Activated CD8-positive, alpha-beta T cell treated with anti-CD3 and anti-CD28 coated beads for 36 hours (primary cell): ENCODE measurements at regions not wholly inside any gene's neighbourhood (a gene's known extent, or its start where the extent isn't known, plus 50 kb on each side); places are given as distances from the start of the nearest gene placed in this dataset.

Experiments
- ATAC-seq: fragments of 200-7000 bp; cut with Tn5 transposase; one replicate; pipeline ENCODE4 v1.10.0; 2021; ENCODE audit warnings: mild to moderate bottlenecking, moderate library complexity
- CTCF ChIA-PET: fragments of 350-600 bp; sonication (Branson Sonifier 250); formaldehyde crosslinking; loops from one replicate; lab custom pipeline; 2021; ENCODE audit warnings: antibody characterized with exemption; lab: Charles Lee
- POLR2A ChIA-PET: fragments of 350-600 bp; sonication (Branson Sonifier 250); formaldehyde crosslinking; loops from one replicate; lab custom pipeline; 2021; ENCODE audit warnings: antibody characterized with exemption; lab: Charles Lee
- DNase-seq: peaks from one replicate; pipeline ENCODE4 v3.0.0-alpha.2; 2020
- H3K27ac Mint-ChIP-seq: one replicate; pipeline ENCODE4 v1.8.0; 2021; ENCODE audit warnings: mild to moderate bottlenecking, mixed read lengths
- H3K27me3 Mint-ChIP-seq: one replicate; pipeline ENCODE4 v1.8.0; 2021; ENCODE audit warnings: mixed read lengths
- H3K36me3 Mint-ChIP-seq: one replicate; pipeline ENCODE4 v1.8.0; 2021; ENCODE audit warnings: low read depth, mixed read lengths
- H3K4me1 Mint-ChIP-seq: one replicate; pipeline ENCODE4 v1.8.0; 2021; ENCODE audit warnings: low read depth, mixed read lengths
- H3K4me3 Mint-ChIP-seq: one replicate; pipeline ENCODE4 v1.8.0; 2021; ENCODE audit warnings: mild to moderate bottlenecking, moderate library complexity, mixed read lengths
- H3K9me3 Mint-ChIP-seq: one replicate; pipeline ENCODE4 v1.8.0; 2021; ENCODE audit warnings: mixed read lengths
- intact Hi-C: fragments of 100-400 bp; cut with micrococcal nuclease; formaldehyde crosslinking; loops from one replicate; pipeline ENCODE4 v1.10.0; 2022
- TF ChIP-seq, protein P1 (sequence below): fragments of 200-600 bp; IDR thresholded peaks from one replicate; pipeline ENCODE4 v1.8.0; 2022; ENCODE audit warnings: antibody characterized with exemption, mild to moderate bottlenecking

DNA sequence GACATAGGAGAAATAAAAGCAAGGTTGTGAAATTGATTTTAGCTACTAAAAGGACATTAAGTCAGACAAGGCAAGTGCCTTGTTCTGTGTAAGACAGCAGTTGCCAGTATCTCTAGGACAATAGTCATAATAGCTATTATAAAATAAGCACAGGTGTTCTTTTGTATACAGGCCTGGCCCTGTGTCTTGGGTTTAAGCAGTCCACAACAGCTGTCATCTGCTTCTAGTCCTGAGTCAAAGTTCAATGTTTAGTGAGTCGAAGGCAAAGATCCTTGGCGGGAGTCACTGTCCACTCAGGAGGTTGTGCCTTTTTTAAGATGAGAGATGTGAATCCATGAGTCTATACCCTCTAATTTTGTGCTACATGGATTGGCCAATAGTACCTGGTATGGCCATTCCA, 79.5 kb downstream of the SC5D start:
- POLR2A ChIA-PET, result interaction anchor here (1.4 kb wide), 1 partner anchor 28 kb away, joined by 3 read pairs; no protein-coding TSS in a partner anchor
- Mint-ChIP-seq H3K4me1 (peaks cover 54% of the 10 kb centered on the region), H3K27ac (no peak overlapping the region), H3K9me3 (peaks cover 3% of the 10 kb centered on the region), H3K36me3 (no peaks in the 10 kb centered on the region), H3K27me3 (no peaks in the 10 kb centered on the region), H3K4me3 (no peak overlapping the region)
- intact Hi-C loops, result no loop called here
- no peak for ATAC-seq
- CTCF ChIA-PET, result interaction anchor here (1.5 kb wide), 1 partner anchor 7 kb away, joined by 5 read pairs; no protein-coding TSS in a partner anchor
- no peak for DNase-seq
- TF ChIP-seq, protein P1, sequence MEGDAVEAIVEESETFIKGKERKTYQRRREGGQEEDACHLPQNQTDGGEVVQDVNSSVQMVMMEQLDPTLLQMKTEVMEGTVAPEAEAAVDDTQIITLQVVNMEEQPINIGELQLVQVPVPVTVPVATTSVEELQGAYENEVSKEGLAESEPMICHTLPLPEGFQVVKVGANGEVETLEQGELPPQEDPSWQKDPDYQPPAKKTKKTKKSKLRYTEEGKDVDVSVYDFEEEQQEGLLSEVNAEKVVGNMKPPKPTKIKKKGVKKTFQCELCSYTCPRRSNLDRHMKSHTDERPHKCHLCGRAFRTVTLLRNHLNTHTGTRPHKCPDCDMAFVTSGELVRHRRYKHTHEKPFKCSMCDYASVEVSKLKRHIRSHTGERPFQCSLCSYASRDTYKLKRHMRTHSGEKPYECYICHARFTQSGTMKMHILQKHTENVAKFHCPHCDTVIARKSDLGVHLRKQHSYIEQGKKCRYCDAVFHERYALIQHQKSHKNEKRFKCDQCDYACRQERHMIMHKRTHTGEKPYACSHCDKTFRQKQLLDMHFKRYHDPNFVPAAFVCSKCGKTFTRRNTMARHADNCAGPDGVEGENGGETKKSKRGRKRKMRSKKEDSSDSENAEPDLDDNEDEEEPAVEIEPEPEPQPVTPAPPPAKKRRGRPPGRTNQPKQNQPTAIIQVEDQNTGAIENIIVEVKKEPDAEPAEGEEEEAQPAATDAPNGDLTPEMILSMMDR, result no peak

DNA sequence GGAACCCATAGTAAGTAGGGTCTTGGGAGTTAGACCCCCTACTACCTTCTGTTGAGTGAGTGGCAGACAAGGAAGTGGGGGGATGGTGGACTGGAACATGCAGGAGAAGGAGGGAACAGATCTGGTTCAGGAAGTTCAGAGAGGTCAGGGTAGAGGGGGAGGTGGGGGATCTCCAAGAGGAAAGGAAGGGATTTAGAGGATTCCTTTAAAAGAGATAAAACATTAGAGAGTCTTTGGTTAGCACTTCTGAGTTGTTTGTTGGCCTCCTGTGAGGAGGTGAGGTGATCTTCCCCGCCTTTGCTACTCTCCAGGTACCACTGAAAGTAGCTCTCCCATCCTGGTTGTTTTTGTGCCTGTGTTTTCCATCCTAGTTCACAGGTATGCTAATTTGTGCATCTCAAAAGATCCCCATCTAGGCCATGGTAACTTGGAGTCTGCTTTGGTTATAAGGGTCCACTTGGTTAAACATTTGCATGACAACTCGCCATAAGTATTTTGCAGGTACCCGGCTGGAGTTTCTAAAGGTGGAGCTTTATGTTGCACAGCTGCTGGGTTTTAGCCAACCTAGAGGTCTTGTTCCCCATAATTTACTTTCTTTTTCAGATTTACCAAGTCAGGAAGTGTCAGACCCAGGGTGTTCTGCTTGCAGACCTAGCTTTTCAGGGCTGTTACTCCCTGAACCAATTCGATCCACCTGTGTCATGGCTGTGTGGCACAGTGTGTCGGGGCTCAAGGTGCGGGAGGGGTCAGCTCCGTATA, 79.3 kb upstream of the SORL1 start:
- Mint-ChIP-seq H3K4me3 (no peak overlapping the region), H3K9me3 (peaks cover 3% of the 10 kb centered on the region), H3K4me1 (peaks cover 50% of the 10 kb centered on the region), H3K36me3 (no peaks in the 10 kb centered on the region), H3K27me3 (no peaks in the 10 kb centered on the region), H3K27ac (peak overlapping the region; percentile 36)
- TF ChIP-seq, protein P1, result no peak
- peak; percentile 12 for DNase-seq
- ATAC-seq, result peak; percentile 77
- intact Hi-C loops, result no loop called here
- ChIA-PET CTCF (interaction anchor here (1.1 to 1.4 kb wide), 2 partner anchors 21 to 53 kb away, joined by 3 read pairs; no protein-coding TSS in a partner anchor), POLR2A (interaction anchor here (1.2 to 1.4 kb wide), 2 partner anchors 10 to 44 kb away, joined by 3 to 4 read pairs; no protein-coding TSS in a partner anchor)

DNA sequence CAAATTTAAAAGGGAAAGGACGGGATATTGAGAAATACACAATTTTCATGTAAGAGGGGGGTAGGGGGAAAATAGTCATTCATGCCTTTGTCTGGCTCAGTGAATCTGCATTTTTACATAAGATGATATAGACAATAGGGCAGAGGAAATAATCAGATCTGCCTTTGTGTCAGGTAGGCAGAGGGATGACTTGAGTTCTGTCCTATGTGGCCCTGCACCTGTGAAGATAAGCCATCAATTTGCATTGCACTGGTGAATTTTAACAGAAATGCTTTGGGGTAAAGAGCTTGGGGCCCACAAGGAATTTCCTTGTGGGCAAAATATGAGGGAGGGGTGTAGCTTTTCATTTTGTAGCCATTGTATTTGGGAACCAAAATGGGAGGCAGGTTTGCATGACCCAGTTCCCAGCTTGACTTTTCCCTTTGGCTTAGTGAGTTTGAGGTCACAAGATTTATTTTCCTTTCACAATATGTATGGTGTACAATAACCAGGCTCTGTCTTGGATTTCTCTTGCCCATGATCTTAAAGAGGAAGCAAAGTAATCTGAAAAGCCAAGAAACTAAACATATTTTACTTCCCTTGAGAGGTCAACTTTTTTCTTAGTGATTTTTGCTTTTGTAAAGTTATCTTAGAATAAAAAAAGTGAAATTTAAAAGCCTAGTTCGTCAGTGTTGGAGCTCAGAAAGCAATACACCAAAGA, 77.7 kb upstream of the SORL1 start:
- no peak for DNase-seq
- intact Hi-C loops, result no loop called here
- ChIA-PET POLR2A (interaction anchor here (1.1 kb wide), 1 partner anchor 9 kb away, joined by 3 read pairs; no protein-coding TSS in a partner anchor), CTCF (interaction anchor here (0.6 to 1.0 kb wide), 3 partner anchors 9 to 82 kb away, joined by 3 to 4 read pairs (median 3); no protein-coding TSS in a partner anchor)
- H3K4me1 Mint-ChIP-seq, result peaks cover 51% of the 10 kb centered on the region
- peaks cover 3% of the 10 kb centered on the region for H3K9me3 Mint-ChIP-seq
- ATAC-seq, result no peak
- no peaks in the 10 kb centered on the region for H3K27me3 Mint-ChIP-seq
- TF ChIP-seq, protein P1, result no peak
- H3K27ac Mint-ChIP-seq, result no peak overlapping the region
- H3K36me3 Mint-ChIP-seq, result no peaks in the 10 kb centered on the region
- H3K4me3 Mint-ChIP-seq, result no peak overlapping the region

DNA sequence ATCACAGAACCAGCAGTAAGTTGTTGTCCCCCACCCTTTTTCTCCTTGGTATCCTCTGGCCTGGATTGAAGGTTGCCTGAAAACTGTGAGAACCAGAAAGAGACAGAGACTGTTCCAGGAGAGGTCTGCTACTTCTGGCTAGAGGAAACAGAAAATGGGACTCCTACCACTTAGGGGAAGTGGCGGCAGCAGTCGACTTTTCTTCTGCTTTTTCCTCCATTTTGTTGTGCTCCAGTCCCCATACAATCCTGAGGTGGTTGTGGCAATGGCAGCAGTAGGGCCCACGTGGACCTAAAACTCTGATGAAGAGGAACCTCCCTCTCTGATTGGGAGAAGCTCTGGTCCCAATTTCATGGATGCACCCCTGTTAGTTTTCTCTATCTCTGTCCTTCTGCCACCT, 76.0 kb upstream of the SORL1 start:
- peaks cover 52% of the 10 kb centered on the region for H3K4me1 Mint-ChIP-seq
- H3K27ac Mint-ChIP-seq, result no peak overlapping the region
- ATAC-seq, result no peak
- H3K9me3 Mint-ChIP-seq, result peaks cover 3% of the 10 kb centered on the region
- H3K27me3 Mint-ChIP-seq, result no peaks in the 10 kb centered on the region
- CTCF ChIA-PET, result no interaction called here
- no peak overlapping the region for H3K4me3 Mint-ChIP-seq
- TF ChIP-seq, protein P1, result no peak
- POLR2A ChIA-PET, result no interaction called here
- H3K36me3 Mint-ChIP-seq, result no peaks in the 10 kb centered on the region
- no peak for DNase-seq
- intact Hi-C loops, result no loop called here
